HG03342 (cell line): ENCODE measurements at regions not wholly inside any gene's neighbourhood (a gene's known extent, or its start where the extent isn't known, plus 50 kb on each side); places are given as distances from the start of the nearest gene placed in this dataset.

ENCODE experiments used
- ATAC-seq: cut with Tn5 transposase; IDR thresholded peaks from one replicate; pipeline ENCODE4 v1.9.1; 2021; ENCODE audit warnings: mild to moderate bottlenecking, moderate library complexity; ENCODE audit not compliant: unreplicated experiment

DNA sequence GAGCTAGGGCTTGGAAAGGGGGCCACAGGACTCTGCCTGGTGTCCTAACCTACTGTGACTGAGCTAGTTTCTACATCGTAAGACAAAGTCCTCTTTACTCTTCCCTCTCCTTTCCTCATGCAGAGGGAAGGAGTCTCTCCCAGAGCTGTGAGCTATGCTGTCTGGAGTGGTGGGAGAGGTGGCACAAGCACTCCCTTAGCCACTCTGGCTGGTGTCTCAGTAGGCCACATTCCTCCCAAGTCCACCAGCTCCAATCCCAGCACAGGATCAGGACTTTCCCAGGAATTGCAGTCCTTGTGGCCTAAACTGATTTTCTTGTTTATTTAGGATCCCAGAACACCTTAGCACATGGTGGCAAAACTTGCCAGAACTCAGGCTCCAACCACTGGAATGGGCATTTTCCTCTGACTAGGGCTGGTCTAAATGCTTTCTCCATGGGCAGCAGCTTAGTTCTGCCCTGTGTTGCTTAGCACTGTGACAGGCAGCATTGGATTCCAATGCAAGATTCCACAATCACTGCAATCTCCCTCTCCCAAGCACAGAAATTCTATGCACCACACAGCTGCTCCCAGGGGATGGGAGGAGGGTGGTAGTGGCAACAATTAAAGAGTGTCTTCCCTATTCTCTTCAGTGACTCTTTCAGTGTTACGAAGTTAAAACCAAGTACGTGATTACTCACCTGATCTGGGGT lies 733.3 kb downstream of the HACE1 start:
- ATAC-seq, result no peak

DNA sequence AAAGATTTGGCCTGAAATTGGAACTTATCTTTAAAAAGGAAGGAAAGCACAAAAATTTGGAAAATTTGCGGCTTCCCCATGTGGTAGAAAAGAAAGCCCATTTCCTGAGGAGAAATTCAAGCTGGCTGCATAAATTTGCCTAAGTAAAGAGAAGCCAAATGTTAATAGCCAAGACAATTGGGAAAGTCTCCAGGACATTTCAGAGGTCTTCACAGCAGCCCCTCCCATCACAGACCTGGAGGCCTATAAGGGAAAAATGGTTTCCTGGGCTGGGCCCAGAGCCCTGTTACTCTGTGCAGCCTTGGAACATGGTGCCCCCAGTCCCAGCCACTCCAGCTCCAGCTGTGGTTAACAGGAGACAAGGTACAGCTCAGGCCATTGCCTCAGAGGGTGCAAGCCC lies 736.5 kb downstream of the HACE1 start:
- no peak for ATAC-seq

DNA sequence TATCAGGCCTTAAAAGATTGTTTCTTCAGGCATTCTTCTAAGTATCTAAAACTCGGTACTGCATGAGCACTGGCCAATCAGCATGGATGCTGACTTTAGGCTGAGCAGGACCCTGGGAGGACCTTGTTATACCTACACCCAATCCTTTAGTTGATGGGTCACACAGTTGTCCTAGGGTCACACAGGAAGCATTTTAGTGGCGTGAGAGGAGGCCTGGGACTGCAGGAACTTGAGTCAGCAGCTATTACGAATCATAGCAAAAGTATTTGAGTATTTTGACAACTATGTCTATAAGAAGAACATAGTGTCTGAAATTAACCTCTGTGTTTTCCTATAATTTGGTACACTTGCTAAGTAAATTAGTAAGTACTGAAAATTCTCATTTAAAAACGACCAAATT lies 741.4 kb downstream of the HACE1 start:
- ATAC-seq, result no peak

DNA sequence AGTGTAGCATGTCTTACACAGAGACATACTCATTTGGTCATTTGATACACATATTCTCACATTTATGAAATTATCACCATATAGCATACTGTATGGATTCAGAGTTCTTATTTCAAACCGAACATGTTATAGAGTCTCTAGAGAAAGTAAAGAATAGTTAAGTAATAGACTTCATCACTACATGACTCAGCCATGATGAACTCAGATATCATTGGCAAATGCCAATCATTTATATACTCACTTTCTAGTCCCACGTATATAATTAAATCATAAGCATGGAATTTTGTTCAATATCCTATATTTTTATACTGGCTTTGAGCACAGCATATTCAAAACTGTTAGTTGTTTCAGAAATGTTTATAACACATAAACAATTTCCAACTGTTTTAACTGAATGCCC lies 749.9 kb downstream of the HACE1 start:
- no peak for ATAC-seq

DNA sequence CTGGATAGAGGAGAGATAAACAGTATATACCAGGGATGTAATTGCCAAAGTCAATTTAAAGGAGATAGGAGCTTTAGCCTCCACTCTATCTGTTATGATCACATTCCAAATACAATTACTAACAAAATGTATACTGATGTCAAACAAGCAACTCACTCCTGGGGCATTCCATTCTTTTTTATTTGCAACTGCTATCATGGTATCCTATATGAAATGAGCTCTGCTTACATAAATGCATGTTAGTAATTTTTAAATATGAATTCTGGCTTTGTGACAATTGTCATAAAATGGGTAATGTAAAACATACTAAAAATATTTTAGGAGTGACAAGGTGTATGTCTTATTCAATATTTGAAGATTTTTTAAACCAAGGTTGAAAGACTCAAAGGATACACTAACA lies 751.1 kb downstream of the HACE1 start:
- no peak for ATAC-seq

DNA sequence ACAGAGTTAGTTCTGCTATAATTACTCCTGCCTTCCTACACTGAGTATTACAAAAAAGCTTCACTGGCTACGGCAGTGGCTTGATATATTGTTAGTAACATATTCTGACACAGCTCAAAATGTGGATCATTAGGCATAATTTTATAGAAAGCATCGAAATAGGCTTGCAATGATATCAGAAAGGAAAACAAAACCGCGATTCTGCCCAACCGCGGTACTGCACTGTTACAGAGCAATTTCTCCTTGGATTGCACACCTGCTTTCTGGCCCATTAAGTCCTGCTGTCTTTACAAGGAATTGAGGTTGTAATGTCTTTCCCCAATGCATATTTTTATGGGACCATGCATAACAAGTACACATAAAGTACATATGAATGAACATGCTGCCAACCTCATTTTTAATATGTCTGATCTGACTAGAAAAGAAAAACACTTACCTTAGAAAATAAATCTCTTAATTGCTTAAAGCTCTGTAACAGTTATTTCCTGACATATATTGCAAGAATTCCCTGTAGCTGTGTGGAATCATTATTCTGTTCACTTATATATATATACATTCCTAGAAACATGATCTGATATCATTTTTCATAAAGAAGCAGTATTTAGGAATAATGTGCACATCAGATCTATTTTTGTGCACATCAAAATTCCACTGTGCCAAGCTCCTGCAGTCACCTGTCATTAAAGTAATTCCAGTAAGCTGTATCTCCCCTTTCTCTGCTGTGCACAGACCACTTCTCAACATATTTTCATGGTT lies 763.9 kb downstream of the HACE1 start:
- no peak for ATAC-seq

DNA sequence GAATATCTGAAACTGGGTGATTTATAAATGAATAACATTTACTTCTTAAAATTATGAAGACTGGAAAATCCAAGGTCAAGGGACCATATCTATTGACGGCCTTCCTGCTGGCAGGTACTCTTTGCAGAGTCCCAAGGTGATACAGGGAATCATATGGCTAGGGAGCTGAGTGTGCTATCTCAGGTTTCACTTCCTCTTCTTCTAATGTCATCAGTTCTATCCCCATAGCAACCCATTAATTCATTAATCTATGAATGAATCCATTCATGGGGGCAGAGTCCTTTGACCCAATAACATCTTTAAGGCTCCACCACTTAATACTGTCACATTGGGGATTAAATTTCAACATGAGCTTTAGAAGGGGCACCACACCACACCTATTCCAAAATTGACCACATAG lies 772.0 kb downstream of the HACE1 start:
- peak; percentile 88 for ATAC-seq

DNA sequence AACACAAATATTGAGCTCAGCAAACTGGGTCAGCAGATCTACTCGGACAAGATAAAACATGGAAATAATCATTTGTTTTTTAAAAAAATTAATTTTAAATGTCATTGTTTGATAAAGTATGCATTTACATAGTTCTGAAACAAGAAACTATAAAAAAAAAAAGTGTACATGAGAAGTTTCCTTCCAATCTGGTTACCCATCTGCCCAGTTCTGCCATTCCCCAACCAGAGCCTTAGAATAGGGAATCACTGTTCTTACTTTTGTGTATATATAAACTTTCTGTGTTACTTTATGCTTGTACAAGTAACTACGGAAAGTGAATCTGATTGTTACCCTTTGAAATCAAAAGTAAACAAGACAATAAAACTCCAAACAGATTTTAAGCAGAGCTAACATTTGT lies 791.4 kb downstream of the HACE1 start:
- ATAC-seq, result no peak

DNA sequence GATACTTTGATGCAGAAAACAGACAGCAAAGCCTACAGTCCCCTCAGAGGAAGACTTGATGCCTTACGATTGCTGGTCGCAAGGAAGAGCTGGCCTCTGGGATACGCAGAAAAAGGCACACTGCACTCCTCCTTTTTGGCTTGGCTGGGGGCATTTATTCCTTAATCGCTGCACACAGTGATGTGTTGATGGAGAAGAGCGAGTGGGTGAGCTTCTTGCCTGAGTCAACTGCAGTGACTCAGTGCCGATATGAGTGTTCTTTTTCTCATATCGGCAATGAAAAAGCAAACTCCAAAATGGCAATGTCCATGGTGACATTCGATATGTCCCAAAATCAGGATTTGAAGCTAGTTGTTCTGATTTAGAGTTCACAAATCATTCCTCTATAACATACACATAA lies 794.8 kb downstream of the HACE1 start:
- no peak for ATAC-seq

DNA sequence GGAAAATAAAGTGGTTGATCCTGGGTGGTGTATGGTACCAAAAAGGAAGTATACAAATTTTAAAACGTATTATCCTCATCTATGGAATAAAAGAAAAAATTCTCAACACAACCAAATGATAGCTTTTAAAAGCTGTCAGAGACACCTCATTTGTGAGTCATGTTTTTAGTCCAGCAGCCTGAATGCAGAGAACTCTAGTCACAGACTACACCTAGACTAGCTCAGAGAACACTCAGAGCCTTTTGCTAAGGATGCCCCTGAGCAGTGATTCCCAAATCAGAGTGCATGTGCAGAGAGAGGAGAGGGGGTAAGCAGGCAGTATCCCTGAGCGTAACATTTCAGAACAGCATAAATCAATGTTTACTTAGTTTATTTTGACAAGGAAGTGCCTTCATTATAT lies 809.3 kb downstream of the HACE1 start:
- no peak for ATAC-seq

DNA sequence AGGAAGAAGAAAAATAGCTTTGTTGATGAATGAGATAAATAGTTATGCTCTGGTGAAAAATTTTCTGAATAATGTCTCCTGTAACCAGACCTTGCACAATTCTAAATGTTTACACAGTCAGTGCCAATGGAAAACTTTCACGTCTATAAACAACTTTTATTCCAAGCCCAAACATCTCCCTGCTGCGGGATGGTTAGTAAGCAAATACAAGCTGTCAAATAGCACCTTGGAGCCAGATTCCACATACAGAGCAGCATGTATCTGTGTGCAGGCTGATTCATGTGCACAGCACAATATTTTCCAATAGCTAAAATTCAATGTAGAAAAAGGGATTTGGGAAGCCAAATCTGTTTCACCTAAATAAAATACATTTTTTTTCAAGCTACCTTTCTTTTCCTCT lies 813.3 kb downstream of the HACE1 start:
- no peak for ATAC-seq

DNA sequence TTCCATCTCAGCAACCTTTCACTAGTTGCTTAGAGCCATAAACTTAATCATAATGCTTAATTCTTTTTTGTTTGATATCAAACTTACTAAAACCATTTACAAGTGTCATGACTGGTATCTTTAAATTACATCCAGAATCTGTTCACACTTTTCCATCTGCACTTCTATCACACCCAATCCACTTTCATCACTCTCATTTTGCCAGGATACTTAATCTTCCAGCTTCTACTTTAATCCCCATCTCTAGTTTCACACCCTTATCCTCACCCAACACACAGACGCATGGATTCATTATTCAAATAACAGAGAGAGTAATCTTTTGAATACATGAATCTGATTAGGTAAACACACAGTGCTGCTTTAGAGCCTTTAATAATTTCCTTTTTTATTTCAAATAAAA lies 828.4 kb downstream of the HACE1 start:
- ATAC-seq, result no peak

DNA sequence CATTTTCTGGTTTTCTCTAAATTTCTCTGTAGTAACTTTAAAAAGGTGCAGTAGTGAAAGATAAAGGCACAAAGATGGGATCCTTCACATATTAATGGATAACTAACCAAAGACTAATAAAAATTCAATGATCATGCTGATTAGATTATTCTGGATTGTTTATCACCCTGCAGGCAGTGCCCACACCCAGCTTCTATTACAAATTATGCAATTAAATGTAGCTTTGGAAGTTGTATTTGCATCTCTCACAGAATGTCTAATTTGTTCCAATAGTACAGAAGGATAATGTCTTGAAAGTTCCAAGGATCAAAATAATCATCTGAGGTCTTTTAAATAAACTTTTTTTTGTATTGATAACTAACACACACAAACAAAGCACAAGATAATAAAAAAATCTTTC lies 837.6 kb downstream of the HACE1 start:
- no peak for ATAC-seq

DNA sequence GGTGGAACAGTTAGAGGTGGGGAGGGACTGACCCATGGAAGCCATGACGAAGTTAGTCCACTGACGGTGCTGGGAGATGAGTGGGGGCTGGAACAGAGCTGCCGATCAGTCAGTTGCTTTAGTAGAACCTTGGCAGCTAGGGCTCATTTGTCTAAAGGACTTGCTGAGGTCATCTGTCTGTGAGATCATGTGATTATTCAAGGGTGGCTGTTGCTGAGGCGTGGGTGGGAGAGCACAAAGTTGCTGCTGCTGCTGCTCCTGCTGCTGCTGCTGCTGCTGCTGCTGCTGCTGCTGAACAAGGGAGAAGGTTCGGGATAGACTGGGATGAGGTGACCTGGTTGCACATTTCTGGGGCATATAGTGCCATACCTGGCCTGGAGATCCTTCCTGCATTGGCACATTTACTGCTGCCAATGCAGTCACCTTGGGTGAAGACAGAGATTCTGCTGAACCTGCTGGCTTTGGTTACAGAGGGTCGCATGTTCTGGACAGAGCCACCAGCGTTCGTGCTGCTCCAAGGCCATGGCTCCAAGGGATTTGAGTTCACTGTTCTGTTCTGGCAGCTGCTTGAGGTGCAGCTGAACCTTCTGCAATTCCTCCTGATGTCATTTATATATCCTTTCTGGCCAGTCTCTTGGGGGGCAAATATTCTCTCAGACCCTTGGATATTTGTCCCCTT lies 840.5 kb downstream of the HACE1 start:
- no peak for ATAC-seq

DNA sequence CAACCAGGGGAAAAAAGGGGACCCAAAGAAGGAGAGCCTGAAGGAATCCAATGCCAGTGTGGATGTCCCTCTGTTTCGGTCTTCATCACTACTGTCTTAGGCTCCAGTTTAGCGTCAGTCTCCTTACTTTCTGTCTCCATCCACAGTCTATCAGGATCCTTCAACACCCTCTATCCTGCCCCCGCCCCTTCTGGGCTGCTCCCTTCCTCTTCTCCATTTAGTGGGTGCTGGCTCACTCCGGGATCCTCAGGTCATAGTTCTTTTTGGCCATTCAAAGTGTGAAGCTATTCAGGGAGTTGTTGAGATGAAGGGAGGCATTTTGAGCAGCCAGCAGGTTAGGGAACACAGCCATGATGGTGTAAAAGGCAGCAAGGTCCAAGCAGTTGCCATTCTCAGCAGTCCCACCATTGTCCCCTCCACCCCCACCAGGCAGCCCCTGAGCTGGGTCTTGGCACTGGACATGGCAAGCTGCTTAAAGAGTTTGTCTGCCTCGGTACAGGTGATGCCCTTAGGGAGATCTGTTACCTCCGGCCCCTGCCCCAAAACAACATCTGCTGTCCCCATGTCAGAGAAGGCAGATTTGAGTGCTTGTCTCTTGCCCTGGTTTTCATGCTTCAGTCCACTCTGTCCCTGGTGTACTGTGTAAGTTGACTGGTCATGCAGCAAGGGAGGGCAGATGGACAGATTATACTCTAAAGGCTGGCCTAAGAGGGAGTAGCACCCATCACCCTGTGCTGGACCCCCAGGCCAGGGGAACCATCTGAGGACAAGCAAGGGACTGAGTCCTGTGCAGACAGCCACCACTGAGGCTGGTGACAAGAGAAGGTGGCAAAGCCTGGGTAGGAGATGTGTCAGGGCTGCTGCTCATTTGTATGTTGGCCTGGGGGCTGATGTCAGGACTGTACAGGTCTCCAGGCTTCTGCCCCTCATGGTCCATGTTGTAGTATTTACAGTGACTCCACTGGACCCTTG lies 842.0 kb downstream of the HACE1 start:
- ATAC-seq, result no peak

DNA sequence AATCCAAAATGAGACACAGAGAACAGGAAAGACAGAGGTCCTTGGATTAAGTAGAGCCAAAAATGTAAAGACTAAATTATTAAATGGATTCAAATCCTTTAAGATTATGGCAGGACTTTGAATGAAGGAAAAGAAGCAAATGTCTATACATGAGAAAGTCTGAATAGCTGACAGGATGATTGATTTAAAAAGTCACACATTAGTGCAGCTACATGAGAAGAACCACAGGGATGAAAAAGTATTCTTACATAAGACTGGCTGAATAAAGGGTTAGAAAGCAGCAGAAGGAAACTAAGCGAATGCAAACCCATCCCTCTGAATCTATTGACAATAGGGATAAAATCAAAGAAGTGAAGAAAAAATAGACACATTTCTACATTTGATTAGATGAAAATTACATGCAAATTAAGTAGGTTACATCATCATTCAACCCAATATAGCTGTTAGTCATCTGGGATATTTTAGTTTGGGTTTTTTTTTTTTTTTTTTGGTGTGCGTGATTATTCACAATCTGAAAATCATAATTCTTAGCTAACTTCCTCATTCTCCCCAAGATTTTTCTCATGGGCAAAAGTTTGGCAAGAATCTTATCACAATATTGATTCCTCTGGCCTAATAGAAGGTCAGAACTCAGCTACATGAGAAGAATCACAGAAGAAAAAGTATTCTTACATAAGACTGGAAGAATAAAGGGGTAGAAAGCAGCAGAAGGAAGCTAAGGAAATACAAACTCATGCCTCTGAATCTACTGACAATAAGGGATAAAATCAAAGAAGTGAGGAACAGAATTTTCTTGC lies 845.4 kb downstream of the HACE1 start:
- no peak for ATAC-seq

DNA sequence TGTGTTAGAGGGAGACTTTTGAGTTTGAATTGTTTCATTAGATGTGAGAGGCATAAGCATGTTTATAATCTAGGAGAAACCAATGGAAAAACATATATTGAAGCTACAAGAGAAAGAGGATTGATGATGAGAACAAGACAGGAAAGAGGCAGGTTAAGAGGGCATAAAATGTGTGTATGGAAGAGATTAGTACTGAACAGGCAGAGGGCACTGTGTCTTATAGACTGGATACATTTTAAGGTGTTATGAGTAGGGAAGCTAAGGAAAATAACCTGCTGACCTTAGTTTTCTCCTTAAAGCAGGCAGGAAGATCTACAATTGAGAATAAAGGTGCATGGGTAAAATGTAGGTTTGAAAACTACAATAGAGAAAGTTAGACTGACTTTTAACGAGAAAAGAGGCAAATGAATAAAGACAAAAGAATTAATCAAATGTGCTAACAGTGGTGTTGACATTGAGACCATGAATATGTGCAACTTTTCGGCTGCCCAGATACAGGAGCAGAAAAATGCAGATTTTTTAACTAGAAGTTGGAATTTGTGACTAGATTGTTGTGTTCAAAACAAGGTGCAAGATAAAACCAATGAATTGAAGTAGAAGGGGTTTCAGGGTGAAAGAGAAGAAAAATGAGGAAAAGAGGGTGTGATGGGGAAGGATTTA lies 846.3 kb downstream of the HACE1 start:
- no peak for ATAC-seq

DNA sequence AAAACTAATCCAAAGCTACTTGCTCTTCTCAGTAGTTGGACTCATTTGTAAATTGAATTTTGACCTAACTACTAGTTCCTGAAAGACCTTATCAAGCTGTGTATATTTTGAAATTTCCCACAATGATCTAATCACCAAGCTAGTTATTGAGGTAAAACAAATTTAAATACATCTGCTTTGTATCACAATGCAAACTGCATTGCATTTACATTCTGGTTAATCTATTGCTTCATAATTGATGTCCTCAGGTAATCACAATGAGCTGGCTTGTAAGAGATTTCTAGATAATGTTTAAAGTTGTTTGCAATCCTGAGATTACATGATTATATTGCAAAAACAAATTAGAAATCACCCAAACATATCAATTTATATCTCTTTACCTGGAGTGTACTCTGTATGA lies 848.8 kb downstream of the HACE1 start:
- ATAC-seq, result no peak

DNA sequence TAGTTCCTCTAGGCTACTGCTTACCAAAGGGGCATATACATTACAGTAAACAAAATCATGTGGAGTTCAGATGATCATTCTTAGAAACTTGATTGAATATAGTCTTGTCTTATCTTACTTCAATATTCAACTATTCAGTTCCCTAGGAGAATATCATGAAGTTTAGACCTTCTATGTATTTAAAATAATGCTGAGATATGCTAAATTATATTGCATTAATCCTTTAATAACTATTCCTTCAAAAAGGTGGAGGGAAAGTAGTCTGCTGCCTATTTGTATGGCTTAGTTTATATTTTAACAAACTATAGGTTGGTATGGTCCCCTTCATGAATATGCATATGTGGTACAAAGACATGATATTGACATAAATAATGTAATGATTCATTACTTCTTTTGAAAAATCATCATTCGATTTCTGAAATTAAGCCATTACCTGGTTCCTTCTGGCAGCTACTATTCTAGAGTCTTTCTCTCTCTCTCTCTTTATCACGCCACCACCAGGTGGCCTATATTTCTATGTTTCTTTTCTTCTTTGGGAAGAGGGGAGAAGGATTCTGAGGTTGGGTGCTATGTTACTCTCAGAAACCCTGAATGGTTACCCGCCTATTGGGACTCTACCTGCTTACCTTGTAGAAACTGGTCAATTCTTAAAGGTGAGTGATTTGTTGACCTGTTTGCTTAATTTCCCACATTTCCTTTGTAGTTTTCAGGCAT lies 855.8 kb downstream of the HACE1 start:
- no peak for ATAC-seq
